ENCODE measurements at regions not wholly inside any gene's neighbourhood (a gene's known extent, or its start where the extent isn't known, plus 50 kb on each side); places are given as distances from the start of the nearest gene placed in this dataset.
A peak's percentile ranks its signal among the peaks of the same experiment; 100 is the strongest.

DNA sequence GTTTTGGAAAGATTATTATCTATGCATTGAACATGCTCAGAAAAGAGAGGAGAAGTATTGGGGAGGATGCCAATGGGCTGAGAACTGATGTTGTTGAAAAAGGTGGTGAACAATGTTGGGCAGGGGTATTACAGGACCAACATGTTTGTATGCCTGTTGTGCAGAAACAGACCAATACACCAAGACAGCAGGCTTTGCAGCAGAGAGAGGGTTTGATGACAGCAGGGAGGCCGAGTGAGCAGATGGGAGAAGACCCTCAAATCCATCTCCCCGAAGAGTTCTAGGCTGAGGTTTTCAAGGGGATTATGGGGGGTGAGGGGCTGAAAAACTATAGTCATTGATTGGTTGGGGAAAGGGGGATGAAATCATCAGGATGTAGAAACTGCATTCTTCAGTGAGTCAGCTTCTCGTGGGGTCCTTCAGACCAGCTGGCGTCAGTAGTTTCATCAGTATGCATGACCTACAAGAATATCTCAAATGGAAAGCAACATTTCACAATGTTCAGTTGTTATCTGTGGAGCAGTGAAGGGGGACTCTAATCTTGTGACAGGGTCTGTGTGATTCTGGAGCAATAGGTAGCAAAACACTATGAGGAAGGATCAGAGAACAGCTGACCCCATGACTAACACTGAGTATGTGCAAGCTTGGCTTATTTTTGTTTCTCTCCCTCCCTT lies 167.8 kb downstream of the BAMBI start:
- no peak for DNase-seq
- Histone ChIP-seq H3K27me3 (no peaks in the 10 kb centered on the region), H3K9me3 (no peaks in the 10 kb centered on the region), H3K4me3 (no peak overlapping the region), H3K27ac (no peak overlapping the region), H3K4me1 (peaks cover under 1% of the 10 kb centered on the region), H3K36me3 (ENCODE audit: low read depth, missing control alignments) (no peaks in the 10 kb centered on the region)
- no peak for TF ChIP-seq CTCF (IDR thresholded peaks at IDR 0.05)
- WGBS, 2 donors: 80 to 88% methylated on average over 4 of the region's 4 CpGs
- intact Hi-C loops (cut with DNase I; ENCODE audit: low total_unique reads): no loop called here

GRCh38 chr10:28849309-28849708 lies 172.0 kb downstream of the BAMBI start:
- H3K9me3 ChIP-seq: no peaks in the 10 kb centered on the region
- no peaks in the 10 kb centered on the region for H3K36me3 ChIP-seq (ENCODE audit: low read depth, missing control alignments)
- 89 to 92% methylated on average over 3 of the region's 3 CpGs for WGBS, 2 donors
- no peak overlapping the region for H3K4me3 ChIP-seq
- no peak for DNase-seq
- H3K27ac ChIP-seq: no peak overlapping the region
- intact Hi-C loops (cut with DNase I; ENCODE audit: low total_unique reads): no loop called here
- TF ChIP-seq CTCF (IDR thresholded peaks at IDR 0.05): no peak
- TF ChIP-seq POLR2A (IDR thresholded peaks at IDR 0.05): no peak
- no peaks in the 10 kb centered on the region for H3K27me3 ChIP-seq
- H3K4me1 ChIP-seq: peaks cover 6% of the 10 kb centered on the region

DNA sequence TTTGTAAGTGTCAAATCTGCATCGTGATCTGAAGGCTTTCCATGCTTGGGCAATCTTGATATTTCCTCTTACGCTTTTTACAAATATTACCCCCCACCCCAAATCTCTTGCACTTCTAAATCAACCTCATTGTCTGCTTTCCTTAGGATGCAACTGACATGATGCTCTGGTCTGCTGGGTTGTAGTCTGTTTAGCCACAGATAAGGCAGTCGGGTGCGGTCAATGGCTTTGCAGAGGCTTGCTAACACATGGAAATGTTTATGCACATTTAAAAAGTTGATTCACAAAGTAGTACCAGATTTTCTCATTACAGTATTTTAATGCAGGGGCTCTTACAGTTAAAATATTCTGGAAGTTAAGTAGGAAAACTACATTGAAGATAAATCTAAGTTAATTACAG lies 172.5 kb downstream of the BAMBI start:
- TF ChIP-seq CTCF (IDR thresholded peaks at IDR 0.05) (no peak), POLR2A (IDR thresholded peaks at IDR 0.05) (no peak)
- Histone ChIP-seq H3K4me3 (no peak overlapping the region), H3K27me3 (no peaks in the 10 kb centered on the region), H3K9me3 (no peaks in the 10 kb centered on the region), H3K4me1 (peaks cover 6% of the 10 kb centered on the region), H3K27ac (no peak overlapping the region), H3K36me3 (ENCODE audit: low read depth, missing control alignments) (no peaks in the 10 kb centered on the region)
- intact Hi-C loops (cut with DNase I; ENCODE audit: low total_unique reads): no loop called here
- 91 to 95% methylated on average over 4 of the region's 4 CpGs for WGBS, 2 donors
- no peak for DNase-seq

DNA sequence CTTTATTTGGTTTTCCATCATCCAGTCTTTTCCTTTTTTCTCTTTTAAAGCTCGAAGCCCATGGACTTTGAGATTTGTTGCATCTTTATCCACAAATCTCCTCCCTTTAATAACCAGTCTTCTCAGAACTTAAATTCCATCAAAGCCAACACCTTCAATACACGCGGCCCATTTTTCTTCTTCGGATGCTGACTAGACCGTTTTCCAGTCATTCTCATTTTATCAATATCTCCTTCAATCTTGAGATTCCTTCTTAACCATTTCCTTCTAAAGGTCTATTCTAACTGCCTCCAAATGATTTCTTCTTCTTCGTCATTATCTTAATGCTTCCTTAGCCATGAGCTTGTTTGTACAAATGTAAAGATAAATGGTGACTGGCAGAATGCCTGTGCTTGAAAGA lies 173.5 kb downstream of the BAMBI start:
- H3K4me3 ChIP-seq: no peak overlapping the region
- no peaks in the 10 kb centered on the region for H3K9me3 ChIP-seq
- intact Hi-C loops (cut with DNase I; ENCODE audit: low total_unique reads): no loop called here
- H3K27me3 ChIP-seq: no peaks in the 10 kb centered on the region
- H3K36me3 ChIP-seq (ENCODE audit: low read depth, missing control alignments): no peaks in the 10 kb centered on the region
- H3K4me1 ChIP-seq: peaks cover 6% of the 10 kb centered on the region
- no peak overlapping the region for H3K27ac ChIP-seq
- TF ChIP-seq POLR2A (IDR thresholded peaks at IDR 0.05): no peak
- no peak for DNase-seq
- WGBS, 2 donors: 89 to 90% methylated on average over 6 of the region's 6 CpGs

- Histone ChIP-seq H3K4me1 (peaks cover 6% of the 10 kb centered on the region), H3K9me3 (no peaks in the 10 kb centered on the region), H3K27me3 (no peaks in the 10 kb centered on the region), H3K4me3 (no peak overlapping the region), H3K36me3 (ENCODE audit: low read depth, missing control alignments) (no peaks in the 10 kb centered on the region), H3K27ac (no peak overlapping the region)
- intact Hi-C loops (cut with DNase I; ENCODE audit: low total_unique reads): no loop called here
- WGBS, 2 donors: 39 to 42% methylated on average over 5 of the region's 5 CpGs
- TF ChIP-seq POLR2A (IDR thresholded peaks at IDR 0.05) (no peak), CTCF (IDR thresholded peaks at IDR 0.05) (no peak)
- DNase-seq: peak; percentile 52
These were observed 175.9 kb downstream of the BAMBI start for GRCh38 chr10:28853195-28853594.
